GM19455 (cell line): ENCODE measurements at regions not wholly inside any gene's neighbourhood (a gene's known extent, or its start where the extent isn't known, plus 50 kb on each side); places are given as distances from the start of the nearest gene placed in this dataset.

Experiments
- ATAC-seq: cut with Tn5 transposase; IDR thresholded peaks from one replicate; pipeline ENCODE4 v1.9.1; 2021; ENCODE audit not compliant: unreplicated experiment

GRCh38 chr7:116417593-116418345 lies 81.8 kb upstream of the CAV2 start:
- no peak for ATAC-seq

GRCh38 chr7:116418524-116418923 lies 81.0 kb upstream of the CAV2 start:
- ATAC-seq = no peak

DNA sequence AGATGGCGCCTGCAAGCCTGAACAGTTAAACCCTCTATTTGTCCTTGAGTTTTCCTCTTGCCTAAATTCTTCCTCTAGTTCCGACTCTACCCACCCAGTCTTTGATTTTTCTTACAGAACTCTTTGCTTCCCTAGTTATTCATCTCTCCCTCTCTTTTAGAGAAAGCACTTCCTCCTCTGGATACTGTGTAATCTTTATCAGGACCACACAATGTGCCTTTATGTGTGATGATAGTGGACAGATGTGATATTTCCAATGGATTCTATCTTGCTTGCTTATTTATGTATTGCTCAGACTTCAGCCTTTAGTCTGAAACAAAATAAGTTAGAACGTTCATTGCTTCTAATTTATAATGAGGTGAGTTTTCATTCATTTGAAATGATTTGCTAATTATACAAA lies 79.5 kb upstream of the CAV2 start:
- no peak for ATAC-seq

- ATAC-seq = no peak
These were observed 78.2 kb upstream of the CAV2 start for GRCh38 chr7:116421298-116421697.

DNA sequence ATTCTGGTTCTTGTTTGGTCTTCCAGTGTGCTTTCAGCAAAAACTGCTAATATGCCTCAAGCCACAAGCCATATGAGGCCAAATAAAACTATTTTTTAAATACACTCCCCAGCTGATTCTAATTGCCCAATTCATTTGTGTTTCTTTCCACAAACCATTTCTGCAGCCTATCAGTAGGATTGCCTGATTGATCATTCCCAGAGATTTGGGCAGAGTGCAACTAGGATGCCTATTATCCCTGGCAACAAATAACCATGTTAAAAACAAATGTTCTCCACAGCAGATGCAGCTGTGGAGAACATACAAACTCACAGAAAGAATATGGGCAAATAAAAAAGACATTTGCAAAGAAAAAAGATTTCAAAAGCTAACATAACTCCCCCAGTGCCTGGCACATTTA lies 76.9 kb upstream of the CAV2 start:
- ATAC-seq = no peak

GRCh38 chr7:116423499-116423898 lies 76.0 kb upstream of the CAV2 start:
- no peak for ATAC-seq

DNA sequence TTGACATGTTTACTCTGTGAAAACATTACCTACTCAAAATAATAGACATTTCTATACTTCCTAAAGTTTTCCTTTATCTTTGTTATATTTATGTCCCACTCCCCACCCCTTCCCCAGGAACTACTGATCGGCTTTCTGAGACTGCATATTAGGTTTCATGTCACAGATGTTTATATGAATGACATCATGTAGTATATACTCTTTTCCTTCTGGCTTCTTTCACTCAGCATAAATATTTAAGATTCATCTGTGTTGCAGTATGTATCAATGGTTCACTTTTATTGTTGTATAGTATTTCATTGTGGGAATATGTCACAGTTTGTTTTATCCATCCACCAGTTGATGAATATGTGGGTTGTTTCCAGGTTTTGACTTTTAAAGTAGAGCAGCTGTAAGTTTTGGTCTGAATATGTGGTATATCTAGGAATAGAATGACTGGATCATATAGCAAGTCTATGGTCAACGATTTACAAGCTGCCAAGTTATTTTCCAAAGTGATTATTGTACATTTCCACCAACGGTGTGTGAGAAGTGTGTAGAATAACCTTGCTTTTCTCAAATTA lies 73.8 kb upstream of the CAV2 start:
- no peak for ATAC-seq

GRCh38 chr7:116426428-116427156 lies 72.9 kb upstream of the CAV2 start:
- ATAC-seq = no peak

DNA sequence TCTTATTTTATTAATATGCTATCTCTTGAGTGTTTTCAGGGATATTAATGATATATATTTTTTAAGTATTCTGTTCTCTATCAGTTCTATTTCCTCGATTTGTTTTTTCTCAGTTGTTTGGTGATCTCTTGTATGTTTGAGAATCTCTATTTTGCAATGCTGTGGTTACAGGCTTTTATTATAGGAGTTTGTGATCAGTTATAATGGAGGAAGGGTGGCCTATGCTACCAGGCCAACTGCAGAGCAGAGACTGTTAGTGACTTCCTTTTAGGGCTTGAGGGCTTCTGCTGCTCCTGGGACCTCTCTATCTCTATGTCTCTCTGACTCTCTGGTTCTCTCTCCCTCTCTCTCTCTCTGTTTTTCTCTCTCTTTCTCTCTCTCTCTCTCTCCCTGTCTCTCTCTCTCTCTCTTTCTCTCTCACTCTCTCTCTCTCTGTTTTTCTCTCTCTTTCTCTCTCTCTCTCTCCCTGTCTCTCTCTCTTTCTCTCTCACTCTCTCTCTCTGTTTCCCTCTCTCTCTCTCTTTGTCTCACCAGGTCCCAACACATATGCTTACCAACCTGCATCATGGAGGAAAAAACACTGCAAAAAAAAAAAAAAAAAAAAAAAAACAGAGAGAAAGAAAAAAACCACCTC lies 69.4 kb upstream of the CAV2 start:
- ATAC-seq = no peak

DNA sequence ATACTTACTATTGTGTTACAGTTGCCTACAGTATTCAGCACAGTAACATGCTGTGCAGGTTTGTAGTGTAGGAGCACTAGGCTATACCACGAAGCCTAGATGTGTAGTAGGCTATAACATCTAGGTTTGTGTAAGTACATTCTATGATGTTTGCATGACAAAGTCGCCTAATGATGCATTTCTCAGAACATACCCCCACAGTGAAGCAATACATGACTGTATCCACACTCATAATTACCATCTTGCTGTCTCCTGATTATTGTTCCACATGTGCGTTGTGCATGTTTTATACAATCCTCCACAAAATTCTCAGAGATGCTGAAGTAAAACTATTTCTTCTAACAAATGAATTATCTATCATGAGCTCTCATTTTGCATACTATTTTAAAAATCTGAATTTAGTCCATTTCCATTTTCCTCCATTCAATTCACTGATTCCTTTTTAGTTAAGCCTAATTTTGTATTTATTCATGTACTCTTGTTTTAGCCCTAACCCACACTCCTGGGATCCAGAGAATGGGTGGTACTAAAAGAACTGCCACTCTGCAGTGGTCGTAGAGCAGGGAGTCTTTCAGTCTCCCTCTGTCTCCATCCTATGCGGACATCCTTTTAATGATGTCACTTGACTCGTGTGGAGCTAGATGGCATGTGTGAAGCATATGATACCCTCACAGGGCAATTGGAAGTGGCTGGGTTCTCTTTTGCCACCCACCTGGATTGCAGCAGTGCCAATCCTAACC lies 67.6 kb upstream of the CAV2 start:
- no peak for ATAC-seq

GRCh38 chr7:116432527-116432916 lies 67.0 kb upstream of the CAV2 start:
- ATAC-seq = no peak

- no peak for ATAC-seq
These were observed 66.3 kb upstream of the CAV2 start for GRCh38 chr7:116433246-116433645.

GRCh38 chr7:116434820-116435341 lies 64.7 kb upstream of the CAV2 start:
- ATAC-seq = no peak

DNA sequence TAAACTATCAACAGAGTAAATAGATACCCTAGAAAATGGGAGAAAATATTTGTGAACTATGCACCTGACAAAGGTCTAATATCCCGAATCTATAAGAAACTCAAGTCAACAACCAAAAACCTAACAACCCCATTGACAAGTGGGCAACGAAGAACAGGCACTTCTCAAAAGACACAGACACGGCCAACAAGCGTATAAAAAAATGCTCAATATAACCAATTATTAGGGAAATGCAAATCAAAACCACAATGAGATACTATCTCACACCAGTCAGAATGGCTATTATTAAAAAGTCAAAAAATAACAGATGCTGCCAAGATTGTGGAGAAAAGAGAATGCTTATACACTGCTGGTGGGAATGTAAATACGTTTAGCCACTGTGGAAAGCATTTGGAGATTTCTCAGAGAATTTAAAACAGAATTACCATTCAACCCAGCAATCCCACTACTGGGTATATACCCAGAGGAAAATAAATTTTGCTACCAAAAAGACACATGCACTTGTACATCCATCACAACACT lies 63.2 kb upstream of the CAV2 start:
- ATAC-seq = no peak

DNA sequence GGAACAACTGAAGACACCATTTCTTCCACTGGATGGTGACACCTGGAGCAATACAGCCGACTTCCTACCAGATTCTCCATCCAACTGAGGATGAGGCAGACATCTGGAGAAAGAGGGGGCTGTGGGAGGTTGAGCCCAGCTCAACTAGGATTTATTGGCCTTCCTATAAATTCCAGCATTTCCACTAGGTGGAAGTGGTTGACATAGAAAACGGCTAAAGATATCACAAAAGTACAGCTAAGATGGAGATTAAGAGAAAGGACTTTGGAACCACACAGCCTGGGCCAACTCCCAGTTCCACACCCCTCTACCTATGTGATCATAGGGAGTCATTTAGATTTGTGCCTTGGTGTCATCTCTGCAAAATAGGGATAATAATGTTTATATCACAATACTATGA lies 61.3 kb upstream of the CAV2 start:
- no peak for ATAC-seq

- no peak for ATAC-seq
These were observed 60.5 kb upstream of the CAV2 start for GRCh38 chr7:116439005-116439404.

- no peak for ATAC-seq
These were observed 59.5 kb upstream of the CAV2 start for GRCh38 chr7:116439841-116440549.

- no peak for ATAC-seq
These were observed 58.0 kb upstream of the CAV2 start for GRCh38 chr7:116441534-116441933.

DNA sequence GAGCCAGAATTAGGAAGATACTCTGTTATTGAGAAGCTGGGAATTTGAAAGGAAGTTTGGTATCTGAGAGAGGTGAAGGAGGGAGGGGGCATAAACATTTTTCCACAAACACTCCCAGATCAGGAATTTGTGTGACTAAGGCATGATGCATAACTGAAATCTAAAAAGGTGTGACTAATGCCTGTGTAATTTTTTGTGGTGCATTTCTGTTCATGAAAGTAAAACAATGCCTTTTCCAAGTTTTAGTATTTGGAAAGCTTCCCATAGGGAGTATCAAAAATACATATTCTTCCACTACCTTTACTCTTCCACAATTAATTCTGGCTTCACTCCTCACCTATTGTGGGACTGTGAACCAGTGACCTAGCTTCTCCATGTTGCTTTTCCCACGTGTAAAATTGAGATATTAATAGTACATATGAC lies 56.4 kb upstream of the CAV2 start:
- ATAC-seq = no peak

- ATAC-seq = no peak
These were observed 55.9 kb upstream of the CAV2 start for GRCh38 chr7:116443646-116444045.
